OCI-LY1 (cell line): ENCODE measurements at regions not wholly inside any gene's neighbourhood (a gene's known extent, or its start where the extent isn't known, plus 50 kb on each side); places are given as distances from the start of the nearest gene placed in this dataset.

Source experiments
- CTCF ChIP-seq: fragments of 200-600 bp; sonication (generic), shearing (Covaris generic); IDR thresholded peaks from 2 replicates; pipeline ENCODE4 v1.5.1; 2017; ENCODE audit warnings: mild to moderate bottlenecking, antibody characterized with exemption, low read length, moderate library complexity, mixed read lengths
- EZH2 ChIP-seq: fragments of 200-600 bp; sonication (generic), shearing (Covaris generic); IDR thresholded peaks from 2 replicates; pipeline ENCODE4 v1.8.0; 2017; ENCODE audit warnings: borderline replicate concordance, mixed run types, mild to moderate bottlenecking, antibody characterized with exemption, low read length, moderate library complexity, mixed read lengths

DNA sequence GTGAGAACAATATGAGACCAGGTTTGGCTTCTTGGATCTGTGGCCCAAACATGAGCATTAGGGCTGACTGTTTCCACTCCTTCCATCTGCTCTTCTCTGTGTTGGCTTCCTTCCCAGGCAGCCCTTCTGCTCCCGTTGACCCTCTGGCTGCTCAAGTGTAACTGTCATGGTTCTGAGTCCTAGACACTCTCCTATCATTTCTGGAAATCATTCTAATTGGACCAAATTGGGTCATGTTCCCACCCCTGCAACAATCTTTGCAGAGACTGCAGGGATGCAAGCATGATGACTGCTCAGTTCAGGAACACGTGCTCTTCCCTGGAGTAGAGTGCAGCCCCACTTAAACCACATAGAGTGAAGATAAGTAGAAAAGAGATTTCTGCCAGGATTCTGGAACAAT lies 741.4 kb downstream of the TAF11L14 start:
- TF ChIP-seq CTCF (no peak), EZH2 (no peak)
